Globus pallidus (tissue), 1 donor: ENCODE measurements at regions not wholly inside any gene's neighbourhood (a gene's known extent, or its start where the extent isn't known, plus 50 kb on each side); places are given as distances from the start of the nearest gene placed in this dataset.
"Not testable (repeated sequence)": the region's sequence is repeated elsewhere in the genome, so short reads cannot be mapped to it uniquely, and the experiment has no call there.

Experiments
- DNase-seq: peaks from one replicate; pipeline ENCODE4 v3.0.0-alpha.2; 2015; ENCODE audit warnings: low spot score

- no peak for DNase-seq
These were observed 441.3 kb upstream of the ADAMTSL1 start for GRCh38 chr9:18032636-18033035.

DNA sequence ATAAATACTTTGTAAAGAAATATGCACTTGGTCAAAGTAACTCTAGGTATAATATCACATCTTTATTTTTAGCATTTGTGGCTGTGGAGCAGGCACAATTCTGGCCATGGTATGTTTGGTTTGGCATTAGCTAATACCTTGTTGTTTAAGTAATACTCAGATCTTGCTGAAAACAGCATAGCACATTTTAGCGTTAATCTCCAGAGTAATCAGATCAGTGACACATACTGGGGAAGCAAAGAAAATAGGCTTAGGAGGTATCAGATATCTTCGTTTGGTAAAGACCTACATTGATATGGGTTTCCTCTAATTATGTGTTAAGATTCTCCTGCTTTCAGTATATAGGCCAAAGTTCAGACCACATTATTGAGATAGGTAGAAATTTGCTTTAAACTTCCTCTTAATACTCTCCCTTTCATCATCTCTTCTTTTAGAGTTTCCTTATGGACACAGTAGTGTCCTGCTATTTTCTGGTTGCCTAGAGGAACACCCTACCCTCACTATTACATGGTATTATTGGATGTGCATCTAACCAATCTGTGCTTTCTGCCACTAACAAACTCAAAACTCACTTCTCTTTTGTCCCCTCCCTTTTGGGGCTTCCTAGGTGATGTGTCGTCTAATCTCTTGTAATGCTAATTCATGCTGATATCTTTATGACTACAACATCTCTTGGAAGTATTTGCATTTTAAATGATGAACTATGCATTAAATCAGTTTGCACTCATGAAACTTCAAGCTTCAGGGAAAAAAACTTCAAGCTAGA is 437.3 kb upstream of the ADAMTSL1 start:
- DNase-seq = no peak

DNA sequence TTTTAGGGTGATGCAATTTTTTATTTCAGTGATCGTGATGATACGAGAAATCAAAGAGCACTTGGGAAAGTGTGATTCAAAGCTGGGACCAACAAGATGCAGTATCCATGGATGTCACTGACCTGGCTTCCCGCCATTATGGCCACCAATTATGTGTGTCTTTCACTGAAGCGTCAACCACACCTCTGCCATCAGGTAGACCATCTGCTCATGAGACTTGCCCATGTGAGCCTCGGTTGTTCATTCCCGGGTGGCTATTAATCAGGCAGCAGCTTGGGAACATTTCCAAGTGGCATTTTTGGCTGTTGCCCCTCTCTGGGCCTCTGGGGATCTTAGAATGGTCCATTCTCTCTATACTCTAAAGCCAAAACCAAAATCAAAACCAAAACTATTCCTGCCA is 436.0 kb upstream of the ADAMTSL1 start:
- no peak for DNase-seq

DNA sequence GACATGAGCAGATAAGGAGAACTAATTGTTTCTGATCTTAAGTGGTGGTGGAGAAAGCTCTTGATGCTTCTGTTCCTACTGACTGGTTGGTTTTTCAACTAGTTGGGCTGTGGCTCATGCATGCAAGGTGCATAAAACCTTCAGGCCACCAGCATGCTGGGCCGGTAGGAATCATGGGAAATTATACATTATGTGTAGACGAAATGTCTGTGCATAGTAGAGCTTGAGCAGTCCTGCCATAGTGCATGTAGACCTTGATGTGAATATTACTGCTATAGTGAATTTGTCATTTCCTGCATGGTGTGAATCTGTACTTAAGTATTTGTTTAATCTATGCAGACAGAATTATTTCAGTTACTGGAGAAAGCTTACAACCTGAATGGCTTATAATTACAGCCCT is 433.6 kb upstream of the ADAMTSL1 start:
- DNase-seq = no peak

- no peak for DNase-seq
These were observed 430.0 kb upstream of the ADAMTSL1 start for GRCh38 chr9:18043978-18044377.

DNA sequence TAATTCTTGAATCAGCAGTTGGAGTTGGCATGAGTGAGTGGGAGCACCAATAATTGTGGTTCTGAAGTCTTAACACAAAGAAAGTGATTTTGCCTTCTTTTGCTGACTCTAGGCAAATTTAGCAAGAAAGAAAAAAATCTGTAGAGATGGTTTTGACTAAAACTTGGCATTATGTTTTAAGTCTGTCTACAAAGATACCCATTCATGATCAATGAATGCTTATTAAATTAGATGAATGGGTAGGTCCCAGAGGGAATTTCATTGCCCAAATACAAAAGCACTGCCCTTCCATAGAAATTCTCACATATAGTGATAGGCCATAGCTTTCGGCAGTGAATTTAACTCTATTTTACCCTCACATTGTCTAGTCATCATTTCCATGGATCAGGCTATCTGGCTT is 428.6 kb upstream of the ADAMTSL1 start:
- no peak for DNase-seq

DNA sequence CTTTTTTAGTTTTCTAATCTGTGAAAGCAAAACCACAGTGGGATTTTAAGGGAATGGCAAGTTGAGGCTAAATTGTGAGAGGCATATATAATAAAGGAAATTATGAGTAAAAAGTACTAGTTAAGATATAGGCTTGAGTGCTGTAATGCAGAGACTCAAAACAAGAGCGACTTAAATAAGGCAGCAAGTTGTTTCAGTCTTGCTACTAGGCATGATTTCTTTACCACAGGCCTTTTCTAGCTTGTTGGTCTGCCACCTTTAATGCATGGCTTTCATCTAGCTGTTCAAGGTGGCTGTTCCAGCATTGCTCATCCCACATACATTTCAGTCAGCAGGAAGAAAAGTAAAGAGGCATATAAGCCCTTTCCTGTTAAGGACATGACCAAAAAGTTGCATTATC is 427.9 kb upstream of the ADAMTSL1 start:
- no peak for DNase-seq

DNA sequence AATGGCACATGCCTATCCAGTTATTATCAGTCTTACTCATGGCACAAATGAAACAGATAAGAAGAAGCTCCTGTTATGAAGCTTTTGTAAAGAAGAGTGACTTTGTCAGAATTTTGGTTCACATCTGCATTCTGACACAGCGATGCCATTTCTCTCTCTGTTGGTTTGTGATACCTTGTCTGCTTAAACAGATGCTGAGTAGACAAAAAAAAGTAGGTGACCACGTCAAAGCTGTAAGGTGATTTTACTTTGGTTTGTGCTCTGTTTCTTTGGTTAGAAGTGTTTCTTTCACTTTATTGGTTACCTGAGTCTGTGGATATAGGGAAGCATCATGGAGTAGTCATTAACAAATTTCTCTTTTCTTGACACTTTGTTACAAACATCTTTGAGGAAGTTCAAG is 422.3 kb upstream of the ADAMTSL1 start:
- no peak for DNase-seq

DNA sequence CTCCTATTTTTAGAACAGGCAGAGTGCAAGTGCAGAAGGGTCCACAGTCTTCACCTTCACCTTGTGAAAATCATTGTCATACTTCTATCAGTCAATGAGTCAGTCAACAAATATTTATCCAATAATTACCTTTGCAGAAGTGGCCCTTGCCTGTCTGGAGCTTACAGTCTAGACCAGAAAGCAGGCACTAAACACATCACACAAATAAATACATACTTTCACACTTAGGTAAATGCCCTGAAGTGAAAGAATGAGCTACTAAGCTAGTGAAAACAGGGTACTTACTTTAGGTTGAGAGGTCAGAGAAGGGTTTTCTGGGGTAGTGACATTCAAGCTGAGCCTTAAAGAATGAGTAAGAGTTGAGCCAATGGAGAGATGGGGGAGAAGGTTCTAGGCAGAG is 421.9 kb upstream of the ADAMTSL1 start:
- DNase-seq = no peak

- no peak for DNase-seq
These were observed 417.5 kb upstream of the ADAMTSL1 start for GRCh38 chr9:18056269-18056992.

DNA sequence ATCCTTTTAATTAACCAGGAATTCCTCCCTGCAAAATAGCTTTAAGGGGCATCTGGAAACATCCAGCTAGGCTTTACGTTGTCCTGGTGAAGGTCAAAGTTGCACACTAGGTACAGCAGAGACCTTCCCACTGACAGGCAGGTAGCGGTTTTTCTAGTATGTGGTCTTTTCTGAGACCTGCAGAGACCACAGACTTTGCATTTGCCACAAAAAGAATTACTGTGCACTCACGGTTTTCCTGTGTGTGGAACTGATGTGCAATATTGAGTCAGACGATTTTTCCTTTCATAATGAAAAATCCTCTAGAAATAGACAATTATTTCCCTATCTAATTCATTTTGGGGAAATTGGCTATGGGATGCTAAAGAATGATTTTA is 417.0 kb upstream of the ADAMTSL1 start:
- no peak for DNase-seq

GRCh38 chr9:18058564-18059442 is 415.1 kb upstream of the ADAMTSL1 start:
- no peak for DNase-seq

- no peak for DNase-seq
These were observed 414.5 kb upstream of the ADAMTSL1 start for GRCh38 chr9:18059447-18059846.

GRCh38 chr9:18060269-18060934 is 413.6 kb upstream of the ADAMTSL1 start:
- DNase-seq = no peak

GRCh38 chr9:18061332-18061731 is 412.6 kb upstream of the ADAMTSL1 start:
- DNase-seq = no peak

DNA sequence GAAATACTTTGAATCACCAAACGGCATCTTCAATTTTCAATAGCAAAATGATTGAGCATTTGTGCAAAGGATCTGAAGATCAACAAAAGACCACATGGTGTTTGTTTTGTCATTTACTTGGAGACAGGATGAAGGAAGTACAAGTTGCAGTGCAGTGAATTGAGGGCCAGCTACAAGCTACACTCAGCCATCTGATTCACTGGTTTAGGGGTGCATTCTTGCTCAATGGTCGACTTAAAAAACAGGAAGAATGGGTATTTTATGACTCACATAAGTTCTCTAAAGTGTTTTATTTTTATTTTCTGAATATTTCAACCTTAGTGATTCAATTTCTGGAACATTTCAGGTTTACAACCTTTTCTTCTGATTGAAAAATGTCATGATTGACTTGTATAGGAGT is 412.1 kb upstream of the ADAMTSL1 start:
- DNase-seq = no peak

DNA sequence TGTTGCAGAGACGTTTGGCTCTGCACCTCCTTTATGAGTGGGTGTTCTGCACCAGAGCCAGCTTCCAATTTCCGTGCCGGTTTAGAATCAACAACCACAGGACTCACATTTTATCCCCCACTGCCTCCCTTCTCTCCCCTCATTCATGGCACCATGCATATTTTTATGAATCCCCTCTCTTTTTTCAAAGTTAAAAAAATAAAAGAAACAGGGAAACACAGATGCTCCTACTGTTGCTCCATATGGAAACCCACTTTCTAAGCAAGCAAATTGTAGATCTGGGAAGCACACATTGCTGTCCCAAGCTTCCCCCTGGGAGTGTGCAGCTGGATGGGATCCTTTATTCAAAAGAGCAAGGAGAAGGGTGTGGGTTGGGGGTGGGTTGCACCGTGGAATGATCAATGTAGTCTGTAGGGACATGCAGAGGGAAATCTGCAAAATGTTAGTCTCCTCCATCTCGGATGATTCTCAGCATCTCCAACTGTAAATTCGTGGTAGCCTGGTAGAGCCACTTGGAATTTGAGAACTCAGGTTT is 410.0 kb upstream of the ADAMTSL1 start:
- DNase-seq = no peak

- DNase-seq = not testable (repeated sequence)
These were observed 407.3 kb upstream of the ADAMTSL1 start for GRCh38 chr9:18066608-18067007.

DNA sequence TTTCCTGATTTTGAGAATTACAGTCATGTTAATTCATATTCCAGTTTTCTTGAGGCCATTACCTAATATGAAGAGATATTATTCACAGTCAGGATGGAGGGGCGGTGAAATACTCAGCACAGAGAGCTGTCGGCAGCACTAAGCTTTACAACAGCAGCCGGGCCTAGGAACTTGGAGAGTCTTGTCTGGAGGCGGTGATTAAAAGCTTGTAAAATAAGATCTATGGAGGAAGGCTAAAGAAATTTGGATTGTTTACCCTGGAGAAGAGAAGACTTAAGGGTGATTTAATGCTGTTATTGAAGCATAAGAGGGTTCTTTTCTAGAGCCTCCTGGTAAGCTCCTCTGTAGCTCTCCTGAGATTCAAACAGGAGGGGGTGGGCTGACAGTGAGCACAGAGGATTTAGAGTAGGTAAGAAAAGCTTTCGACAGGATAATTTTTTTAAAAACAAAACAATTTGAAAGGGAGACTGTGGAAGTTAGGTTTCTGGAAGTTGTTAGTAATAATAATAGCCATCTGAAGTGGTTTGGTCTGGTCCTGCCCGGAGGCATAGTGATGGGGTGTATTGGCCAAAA is 406.3 kb upstream of the ADAMTSL1 start:
- DNase-seq = no peak

DNA sequence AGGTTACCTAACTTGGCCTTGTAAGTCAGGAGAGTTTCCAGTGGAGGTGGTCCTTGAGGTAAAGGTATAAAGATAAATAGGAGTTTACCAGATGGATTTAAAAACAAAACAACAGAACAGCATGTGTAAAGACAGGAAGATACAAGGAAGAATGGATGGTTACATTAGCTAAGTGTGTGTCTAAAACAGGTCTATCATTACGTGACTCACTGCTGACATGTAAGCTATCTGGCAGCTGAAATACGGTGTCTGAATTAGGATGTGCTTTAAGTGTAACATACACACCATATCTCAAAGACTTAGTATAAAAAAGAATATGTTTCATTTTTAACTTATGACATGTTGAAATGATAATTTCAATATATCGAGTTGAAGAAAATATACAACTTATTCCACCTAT is 405.1 kb upstream of the ADAMTSL1 start:
- DNase-seq = no peak

DNA sequence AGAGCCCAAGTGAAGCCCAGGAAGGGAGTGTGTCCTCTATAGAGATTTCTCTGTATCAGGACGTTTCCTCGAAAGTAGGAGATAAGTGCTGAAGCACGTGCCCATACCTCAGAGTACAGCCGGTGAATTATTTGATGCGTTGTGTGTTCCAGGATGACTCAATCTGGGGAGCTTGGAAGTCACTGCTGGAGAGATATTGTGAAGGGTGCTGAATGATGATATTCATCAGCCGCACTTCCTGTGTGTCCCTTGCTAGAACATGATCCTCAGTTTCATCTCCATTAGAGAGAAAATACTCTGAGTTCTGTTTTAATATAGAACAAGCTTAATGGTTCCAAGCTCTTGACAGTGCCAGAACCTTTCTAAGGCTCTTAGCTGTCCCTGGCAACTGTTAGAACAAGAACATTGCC is 402.3 kb upstream of the ADAMTSL1 start:
- no peak for DNase-seq

GRCh38 chr9:18073002-18073401 is 401.0 kb upstream of the ADAMTSL1 start:
- no peak for DNase-seq
